ENCODE measurements at regions not wholly inside any gene's neighbourhood (a gene's known extent, or its start where the extent isn't known, plus 50 kb on each side); places are given as distances from the start of the nearest gene placed in this dataset.

GRCh38 chr4:67234296-67234695 is 311.0 kb downstream of the CENPC start:
- DNase-seq (ENCODE audit: low read depth in 2 of 2): peak; percentile 13 to 19

- DNase-seq (ENCODE audit: low read depth in 2 of 2): no peak
Measured at GRCh38 chr4:67229148-67229547, 316.2 kb downstream of the CENPC start.

DNA sequence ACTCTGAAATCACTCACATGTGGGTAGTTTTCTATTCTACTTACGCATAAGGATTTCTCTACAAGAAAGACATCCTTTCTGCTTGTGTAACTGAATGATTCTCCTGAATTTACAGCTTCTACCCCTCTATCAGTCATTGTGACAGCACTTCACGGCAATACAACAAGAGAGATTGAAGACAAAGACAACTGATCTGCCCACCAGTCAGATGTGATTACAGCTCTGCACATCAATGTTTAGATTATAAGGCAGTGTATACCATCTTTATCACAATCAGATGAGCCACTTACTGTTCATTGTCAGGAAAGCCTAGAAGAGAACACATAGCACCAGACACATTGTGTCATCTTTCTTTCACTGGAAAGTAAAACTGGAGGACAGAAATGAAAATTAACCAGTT is 324.4 kb downstream of the CENPC start:
- DNase-seq (ENCODE audit: low read depth in 2 of 2): no peak

DNA sequence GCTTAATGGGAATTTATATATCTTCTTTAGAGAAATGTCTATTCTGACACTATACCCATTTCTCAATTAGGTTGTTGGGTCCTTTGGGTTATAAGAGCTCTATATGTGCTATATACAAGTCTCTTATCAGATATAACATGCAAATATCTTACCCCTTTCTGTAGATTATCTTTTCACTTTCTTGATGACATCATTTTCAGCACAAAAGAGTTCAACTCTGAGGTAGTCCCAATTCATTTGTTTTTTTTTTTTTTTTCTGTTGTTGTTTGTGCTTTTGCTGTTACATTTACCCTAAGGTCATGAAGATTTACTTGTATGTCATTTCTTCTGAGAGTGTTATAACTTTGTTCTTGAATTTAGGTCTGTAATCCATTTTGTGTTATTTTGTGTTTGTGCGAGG is 326.4 kb downstream of the CENPC start:
- no peak for DNase-seq (ENCODE audit: low read depth in 2 of 2)

DNA sequence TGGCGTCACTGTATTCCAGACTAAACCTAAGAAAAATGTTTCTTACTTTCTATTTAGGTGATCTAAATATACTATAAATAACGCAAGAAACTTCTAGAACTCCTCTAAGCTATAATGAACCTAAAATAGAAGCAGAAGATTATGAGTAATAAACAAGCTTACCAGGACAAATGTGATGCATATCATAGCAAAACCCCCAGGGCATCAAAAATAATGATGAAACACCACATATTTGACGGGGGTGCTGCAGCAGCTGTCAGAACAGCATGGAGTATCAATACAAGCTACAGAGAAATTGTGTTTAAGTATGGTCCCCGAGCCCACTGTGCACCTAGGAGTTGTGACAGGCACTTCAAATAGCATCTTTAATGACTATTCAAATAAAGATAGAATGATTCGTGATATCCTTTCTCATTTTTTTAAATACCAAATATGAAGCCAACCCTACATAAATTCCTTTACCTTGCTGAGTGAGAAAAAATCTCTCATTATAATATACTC is 337.3 kb downstream of the CENPC start:
- DNase-seq (ENCODE audit: low read depth in 2 of 2): no peak

- DNase-seq (ENCODE audit: low read depth in 2 of 2): no peak
Measured at GRCh38 chr4:67204441-67204840, 340.9 kb downstream of the CENPC start.

DNA sequence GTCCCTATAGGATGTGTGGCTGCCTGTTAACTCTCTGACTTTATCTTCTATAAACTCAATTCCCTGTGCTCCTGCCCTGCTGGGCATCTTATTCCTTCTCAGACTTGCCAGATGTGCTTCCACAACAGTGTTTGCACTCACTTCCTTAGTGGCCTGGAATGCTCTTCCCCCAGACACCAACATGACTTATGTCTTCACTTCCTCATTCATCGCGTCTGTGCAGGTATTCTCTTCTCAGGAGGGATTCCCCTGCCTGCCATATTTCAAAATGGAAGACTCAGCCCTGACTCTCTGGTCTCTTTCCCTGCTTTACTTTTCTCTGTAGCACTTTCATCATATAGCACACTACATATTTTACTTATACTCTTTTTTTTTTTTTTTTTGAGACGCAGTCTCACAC is 344.0 kb downstream of the CENPC start:
- no peak for DNase-seq (ENCODE audit: low read depth in 2 of 2)

- peak in 1 of 2 experiments; percentile 2 for DNase-seq (ENCODE audit: low read depth in 2 of 2)
Measured at GRCh38 chr4:67198727-67199126, 346.6 kb downstream of the CENPC start.

- DNase-seq (ENCODE audit: low read depth in 2 of 2): no peak
Measured at GRCh38 chr4:67167849-67168248, 377.5 kb downstream of the CENPC start.

DNA sequence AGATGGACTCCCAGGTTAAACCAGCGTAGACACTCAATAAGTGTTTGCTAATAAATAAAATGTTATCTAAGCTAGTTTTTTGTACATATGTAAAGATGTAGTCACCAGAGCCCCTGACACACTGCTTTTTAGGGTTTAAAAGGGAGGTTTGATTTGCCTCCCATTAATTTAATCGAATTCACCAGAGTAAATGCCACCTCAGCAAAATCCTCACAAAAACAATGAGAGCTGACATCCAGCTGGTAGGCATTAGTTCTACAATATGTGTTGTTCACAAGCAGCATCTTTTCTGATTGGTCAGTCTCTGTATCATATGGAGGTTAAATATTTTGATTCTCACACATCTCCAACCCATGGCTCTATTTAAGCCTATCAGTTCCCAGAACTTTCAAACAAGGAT is 382.6 kb downstream of the CENPC start:
- no peak for DNase-seq (ENCODE audit: low read depth in 2 of 2)

DNA sequence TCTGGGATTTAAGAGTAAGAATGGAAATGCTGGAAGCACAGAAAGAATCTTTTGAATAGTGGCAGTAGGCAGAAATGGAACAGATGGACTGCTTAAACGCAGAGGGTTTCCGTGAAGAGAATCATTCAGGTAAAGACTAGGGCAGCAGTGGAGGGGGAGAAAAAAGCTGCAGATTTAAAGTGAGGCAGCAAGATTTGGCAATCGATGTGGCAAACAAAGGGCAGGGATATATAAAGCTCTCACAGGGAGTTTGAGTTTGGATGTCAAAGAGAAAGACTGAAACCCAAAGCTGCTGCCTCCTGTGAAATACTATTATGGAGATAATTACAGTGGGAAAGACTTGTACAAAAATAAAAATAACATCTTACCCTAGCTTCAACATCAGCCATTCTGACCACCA is 384.0 kb downstream of the CENPC start:
- DNase-seq (ENCODE audit: low read depth in 2 of 2): no peak

GRCh38 chr4:67160394-67160793 is 384.9 kb downstream of the CENPC start:
- DNase-seq (ENCODE audit: low read depth in 2 of 2): no peak

GRCh38 chr4:67158666-67159065 is 386.6 kb downstream of the CENPC start:
- no peak for DNase-seq (ENCODE audit: low read depth in 2 of 2)

- no peak for DNase-seq (ENCODE audit: low read depth in 2 of 2)
Measured at GRCh38 chr4:67152976-67153375, 392.3 kb downstream of the CENPC start.

- DNase-seq (ENCODE audit: low read depth in 2 of 2): no peak
Measured at GRCh38 chr4:67151376-67152343, 393.6 kb downstream of the CENPC start.

GRCh38 chr4:67141586-67141985 is 403.7 kb downstream of the CENPC start:
- no peak for DNase-seq (ENCODE audit: low read depth in 2 of 2)

GRCh38 chr4:67134616-67135015 is 410.7 kb downstream of the CENPC start:
- DNase-seq (ENCODE audit: low read depth in 2 of 2): no peak

DNA sequence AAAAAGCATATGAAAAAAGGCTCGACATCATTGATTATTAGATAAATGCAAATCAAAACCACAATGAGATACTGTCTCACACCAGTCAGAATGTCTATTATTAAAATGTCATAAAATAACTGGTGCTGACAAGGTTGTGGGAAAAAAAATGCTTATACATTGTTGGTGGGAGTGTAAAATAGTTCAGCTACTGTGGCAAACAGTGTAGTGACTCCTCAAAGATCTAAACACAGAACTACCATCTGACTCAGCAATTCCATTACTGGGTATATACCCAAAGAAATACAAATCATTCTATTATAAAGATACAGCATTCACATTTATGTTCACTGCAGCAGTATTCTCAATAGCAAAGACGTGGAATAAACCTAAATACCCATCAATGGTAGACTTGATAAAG is 412.1 kb downstream of the CENPC start:
- no peak for DNase-seq (ENCODE audit: low read depth in 2 of 2)

DNA sequence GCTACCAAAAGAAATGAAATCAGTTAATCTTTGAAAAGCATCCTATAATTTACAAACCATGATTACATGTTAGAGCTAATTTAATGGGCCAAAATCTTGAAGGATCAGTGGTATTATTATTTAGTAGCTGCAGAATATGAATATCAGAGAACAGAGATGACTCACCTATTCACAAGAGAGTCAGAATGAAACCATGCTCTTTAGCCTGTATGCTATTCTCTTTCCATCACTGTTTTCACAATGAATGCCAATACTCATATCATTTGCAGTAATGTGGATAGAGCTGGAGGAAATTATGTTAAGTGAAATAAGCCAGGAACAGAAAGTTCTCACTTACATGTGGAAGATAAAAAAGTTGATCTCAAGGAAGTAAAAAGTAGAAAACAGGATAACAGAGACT is 414.1 kb downstream of the CENPC start:
- DNase-seq (ENCODE audit: low read depth in 2 of 2): no peak

- DNase-seq (ENCODE audit: low read depth in 2 of 2): no peak
Measured at GRCh38 chr4:67130411-67130810, 414.9 kb downstream of the CENPC start.

GRCh38 chr4:67126570-67126969 is 418.7 kb downstream of the CENPC start:
- no peak for DNase-seq (ENCODE audit: low read depth in 2 of 2)

DNA sequence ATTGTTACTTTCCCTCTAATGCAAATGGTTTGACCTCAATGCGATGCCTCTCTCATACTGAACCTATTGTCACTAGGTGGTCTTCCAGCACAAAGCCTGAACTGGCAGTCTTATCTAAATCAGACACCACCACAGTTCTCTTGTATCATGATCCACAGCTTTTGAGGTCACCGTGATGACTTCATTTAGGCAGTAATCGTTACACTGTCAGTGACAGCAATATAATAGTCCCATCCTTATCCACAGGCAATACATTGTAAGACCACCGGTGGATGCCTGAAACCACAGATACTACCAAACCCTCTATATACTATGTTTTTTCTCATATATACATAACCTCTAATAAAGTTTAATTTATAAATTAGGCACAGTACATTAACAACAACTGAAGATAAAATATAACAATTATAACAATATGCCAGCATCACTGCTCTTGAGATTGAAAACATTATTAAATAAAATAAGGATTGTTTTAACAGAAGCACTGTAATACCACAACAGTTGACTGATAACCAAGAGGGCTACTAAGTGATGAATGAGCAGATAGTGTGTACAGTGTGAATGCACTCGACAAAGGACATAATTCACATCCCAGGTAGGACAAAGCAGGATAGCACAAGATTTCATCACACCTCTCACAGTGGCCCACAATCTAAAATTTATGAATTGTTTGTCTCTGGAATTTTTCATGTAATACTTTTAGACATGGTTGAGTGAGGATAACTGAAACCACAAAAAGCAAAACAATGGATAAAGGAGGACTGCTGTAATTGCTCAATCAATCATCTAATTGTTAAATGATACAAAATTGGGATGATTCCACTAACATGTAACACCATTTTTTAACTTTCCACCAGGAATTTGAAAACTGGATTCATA is 419.4 kb downstream of the CENPC start:
- DNase-seq (ENCODE audit: low read depth in 2 of 2): no peak

Data from fibroblast of skin of left biceps (primary cell).